ENCODE measurements at regions not wholly inside any gene's neighbourhood (a gene's known extent, or its start where the extent isn't known, plus 50 kb on each side); places are given as distances from the start of the nearest gene placed in this dataset.

GRCh38 chr6:8229915-8230756, 127.8 kb upstream of the EEF1E1 start:
- TF ChIP-seq CTCF (conservative IDR thresholded peaks at IDR 0.05; ENCODE audit: low read depth, low read length), result no peak
- no peak for DNase-seq (ENCODE audit: low read depth)
- no peak overlapping the region for H3K4me3 ChIP-seq (ENCODE audit: low read depth, low read length)

GRCh38 chr6:8225113-8225512, 122.8 kb upstream of the EEF1E1 start:
- DNase-seq (ENCODE audit: low read depth), result no peak
- TF ChIP-seq CTCF (conservative IDR thresholded peaks at IDR 0.05; ENCODE audit: low read depth, low read length), result no peak
- H3K4me3 ChIP-seq (ENCODE audit: low read depth, low read length), result no peak overlapping the region

- H3K4me3 ChIP-seq (ENCODE audit: low read depth, low read length), result no peak overlapping the region
- DNase-seq (ENCODE audit: low read depth), result no peak
- no peak for TF ChIP-seq CTCF (conservative IDR thresholded peaks at IDR 0.05; ENCODE audit: low read depth, low read length)
These were observed 121.3 kb upstream of the EEF1E1 start for GRCh38 chr6:8223678-8224077.

- peak; percentile 82 for TF ChIP-seq CTCF (conservative IDR thresholded peaks at IDR 0.05; ENCODE audit: low read depth, low read length)
- DNase-seq (ENCODE audit: low read depth), result peak; percentile 82
- no peak overlapping the region for H3K4me3 ChIP-seq (ENCODE audit: low read depth, low read length)
These were observed 117.1 kb upstream of the EEF1E1 start for GRCh38 chr6:8219352-8219943.

- peak; percentile 25 for DNase-seq (ENCODE audit: low read depth)
- no peak overlapping the region for H3K4me3 ChIP-seq (ENCODE audit: low read depth, low read length)
- TF ChIP-seq CTCF (conservative IDR thresholded peaks at IDR 0.05; ENCODE audit: low read depth, low read length), result no peak
These were observed 116.5 kb upstream of the EEF1E1 start for GRCh38 chr6:8218861-8219260.

- peak; percentile 54 for DNase-seq (ENCODE audit: low read depth)
- H3K4me3 ChIP-seq (ENCODE audit: low read depth, low read length), result no peak overlapping the region
- TF ChIP-seq CTCF (conservative IDR thresholded peaks at IDR 0.05; ENCODE audit: low read depth, low read length), result no peak
These were observed 113.3 kb upstream of the EEF1E1 start for GRCh38 chr6:8215631-8216030.

GRCh38 chr6:8213995-8214394, 111.6 kb upstream of the EEF1E1 start:
- TF ChIP-seq CTCF (conservative IDR thresholded peaks at IDR 0.05; ENCODE audit: low read depth, low read length), result no peak
- DNase-seq (ENCODE audit: low read depth), result no peak
- no peak overlapping the region for H3K4me3 ChIP-seq (ENCODE audit: low read depth, low read length)
